Mesenteric fat pad (tissue), 1 donor: ENCODE measurements at regions not wholly inside any gene's neighbourhood (a gene's known extent, or its start where the extent isn't known, plus 50 kb on each side); places are given as distances from the start of the nearest gene placed in this dataset.

Experiments used
- DNase-seq: peaks from one replicate; pipeline ENCODE4 v3.0.0-alpha.2; 2020; ENCODE audit warnings: low spot score
- donor health status: DM: yes; HTN: yes; CAD: no.

GRCh38 chr4:1465173-1466033 lies 59.2 kb upstream of the NKX1-1 start:
- DNase-seq, result peak; percentile 85

- DNase-seq, result no peak
Measured at GRCh38 chr4:1464581-1465171, 58.4 kb upstream of the NKX1-1 start.

GRCh38 chr4:1463927-1464540 lies 57.8 kb upstream of the NKX1-1 start:
- no peak for DNase-seq

GRCh38 chr4:1463088-1463926 lies 57.1 kb upstream of the NKX1-1 start:
- peak; percentile 82 for DNase-seq

- DNase-seq, result peak; percentile 79
Measured at GRCh38 chr4:1462768-1463075, 56.5 kb upstream of the NKX1-1 start.

GRCh38 chr4:1462009-1462767 lies 55.9 kb upstream of the NKX1-1 start:
- peak; percentile 86 for DNase-seq

DNA sequence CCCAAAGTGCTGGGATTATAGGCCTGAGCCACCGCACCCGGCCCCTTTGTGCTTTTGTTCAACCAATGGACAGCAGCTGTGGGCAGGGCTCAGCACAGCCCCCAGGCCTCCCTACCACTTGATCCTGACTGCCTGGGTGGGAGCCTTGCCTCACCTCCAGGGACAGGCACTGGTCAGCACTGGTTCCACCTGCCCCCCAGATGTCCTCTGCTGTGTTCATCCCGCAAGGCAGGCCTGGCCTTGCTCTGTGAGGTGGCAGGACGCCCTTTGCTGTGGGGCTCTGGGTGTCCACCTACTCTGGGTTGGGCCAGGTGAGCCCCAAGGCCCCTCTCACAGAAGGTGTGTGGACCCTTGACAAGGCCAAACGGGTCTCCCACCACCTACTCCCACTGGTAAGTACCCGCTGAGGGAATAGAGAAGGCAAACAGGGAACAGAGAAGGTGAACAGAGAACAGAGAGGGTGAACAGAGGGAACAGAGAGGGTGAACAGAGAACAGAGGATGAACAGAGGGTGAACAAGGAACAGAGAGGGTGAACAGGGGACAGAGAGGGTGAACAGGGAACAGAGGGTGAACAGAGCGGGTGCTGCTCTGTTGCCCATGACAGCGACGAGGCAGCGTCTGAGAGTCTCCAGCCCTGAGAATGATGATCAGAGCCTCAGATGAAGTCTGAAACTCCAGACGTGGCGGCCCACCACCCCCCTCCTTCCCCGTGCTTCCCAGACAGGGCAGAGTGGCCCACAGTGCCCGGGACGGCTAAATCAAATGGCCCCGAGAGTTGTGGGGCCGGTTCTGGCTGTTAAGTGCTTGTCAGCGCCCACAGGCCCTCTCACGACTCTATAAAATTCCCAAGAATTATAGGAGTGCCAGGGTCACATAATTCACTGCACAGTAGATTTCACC lies 55.0 kb upstream of the NKX1-1 start:
- DNase-seq, result no peak

GRCh38 chr4:1459722-1460511 lies 53.7 kb upstream of the NKX1-1 start:
- DNase-seq, result no peak

DNA sequence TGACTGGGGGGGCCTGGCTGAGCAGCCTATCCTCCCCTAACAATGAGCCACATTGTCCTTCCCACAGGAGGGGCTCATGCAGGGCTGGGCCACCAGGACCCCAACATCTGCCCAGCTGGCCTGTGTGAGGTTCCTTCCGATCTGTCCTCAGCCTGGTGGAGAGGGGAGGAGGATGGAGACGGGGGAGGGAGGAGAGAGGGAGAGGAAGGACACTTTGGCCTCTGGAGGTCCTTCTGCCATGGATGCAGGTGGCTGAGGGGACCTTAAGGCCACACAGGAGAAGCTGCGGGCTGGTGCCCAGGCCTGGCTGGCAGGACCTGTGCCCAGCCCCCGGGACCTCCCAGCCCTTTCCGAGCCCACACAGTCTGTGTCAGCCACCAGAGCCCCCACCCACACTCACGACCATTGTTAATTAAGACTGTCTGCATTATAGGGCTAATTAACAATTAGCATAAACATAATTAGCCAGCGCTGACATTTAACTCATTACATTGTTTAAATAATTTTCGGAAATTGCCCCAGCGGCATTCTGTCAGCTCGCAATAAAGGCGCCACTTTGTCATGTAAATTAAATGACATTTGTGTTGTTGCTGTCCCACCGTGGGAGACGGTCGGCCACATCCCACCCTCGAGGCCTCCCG lies 53.0 kb upstream of the NKX1-1 start:
- peak; percentile 87 for DNase-seq

DNA sequence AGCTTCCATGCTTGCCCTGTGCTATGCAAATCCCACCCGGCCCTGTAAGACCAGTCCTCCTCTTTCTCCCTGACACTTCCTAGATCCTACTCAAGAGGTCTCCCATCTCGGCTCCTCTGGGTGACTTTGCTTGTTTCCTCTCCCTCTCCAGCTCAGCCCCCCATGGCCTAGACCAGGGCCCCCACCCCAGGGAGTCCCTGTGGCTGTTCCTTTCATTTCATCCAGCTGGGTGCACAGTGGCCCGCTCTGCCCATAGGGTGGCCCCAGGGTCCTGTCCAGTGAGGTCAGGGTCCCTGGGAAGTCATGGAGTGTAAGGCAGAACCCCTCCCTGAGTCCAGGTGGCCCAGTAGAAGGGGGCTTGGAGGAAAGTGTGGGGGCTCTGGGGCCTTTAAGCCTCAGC lies 52.3 kb upstream of the NKX1-1 start:
- DNase-seq, result no peak
